ENCODE measurements at regions not wholly inside any gene's neighbourhood (a gene's known extent, or its start where the extent isn't known, plus 50 kb on each side); places are given as distances from the start of the nearest gene placed in this dataset.

- TF ChIP-seq EZH2 (IDR thresholded peaks at IDR 0.05; ENCODE audit: low read length) = no peak
- TF ChIP-seq, protein P1, sequence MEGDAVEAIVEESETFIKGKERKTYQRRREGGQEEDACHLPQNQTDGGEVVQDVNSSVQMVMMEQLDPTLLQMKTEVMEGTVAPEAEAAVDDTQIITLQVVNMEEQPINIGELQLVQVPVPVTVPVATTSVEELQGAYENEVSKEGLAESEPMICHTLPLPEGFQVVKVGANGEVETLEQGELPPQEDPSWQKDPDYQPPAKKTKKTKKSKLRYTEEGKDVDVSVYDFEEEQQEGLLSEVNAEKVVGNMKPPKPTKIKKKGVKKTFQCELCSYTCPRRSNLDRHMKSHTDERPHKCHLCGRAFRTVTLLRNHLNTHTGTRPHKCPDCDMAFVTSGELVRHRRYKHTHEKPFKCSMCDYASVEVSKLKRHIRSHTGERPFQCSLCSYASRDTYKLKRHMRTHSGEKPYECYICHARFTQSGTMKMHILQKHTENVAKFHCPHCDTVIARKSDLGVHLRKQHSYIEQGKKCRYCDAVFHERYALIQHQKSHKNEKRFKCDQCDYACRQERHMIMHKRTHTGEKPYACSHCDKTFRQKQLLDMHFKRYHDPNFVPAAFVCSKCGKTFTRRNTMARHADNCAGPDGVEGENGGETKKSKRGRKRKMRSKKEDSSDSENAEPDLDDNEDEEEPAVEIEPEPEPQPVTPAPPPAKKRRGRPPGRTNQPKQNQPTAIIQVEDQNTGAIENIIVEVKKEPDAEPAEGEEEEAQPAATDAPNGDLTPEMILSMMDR (optimal IDR thresholded peaks at IDR 0.05 in 1 of 3, IDR thresholded peaks at IDR 0.05 in 1 of 3, conservative IDR thresholded peaks at IDR 0.05 in 1 of 3; ENCODE audit: extremely low read depth in 1 of 3, insufficient read depth in 2 of 3, low read length in 3 of 3) = no peak
Observed at GRCh38 chr10:33414841-33415240, 80.4 kb upstream of the NRP1 start.

All from keratinocyte (primary cell).